SK-N-SH (cell line): ENCODE measurements at regions not wholly inside any gene's neighbourhood (a gene's known extent, or its start where the extent isn't known, plus 50 kb on each side); places are given as distances from the start of the nearest gene placed in this dataset.

Source experiments
- CTCF ChIA-PET: fragments of 300-600, 350-600 bp; formaldehyde crosslinking; extraction: SDS; loops from one replicate; lab custom pipeline; 2021; lab: Yijun Ruan, JAX
- POLR2A ChIA-PET: fragments of 350-600 bp; sonication (Branson Sonifier 250); formaldehyde crosslinking; extraction: SDS; loops from one replicate; lab custom pipeline; 2020; ENCODE audit warnings: antibody characterized with exemption, inconsistent platforms; lab: Yijun Ruan, JAX
- DNase-seq: peaks from one replicate; pipeline ENCODE4 v3.0.0; 2012
- H2AFZ ChIP-seq: fragments of 200-600 bp; sonication (generic); 2 replicates; pipeline ENCODE4 v1.8.1; 2016; ENCODE audit warnings: antibody characterized with exemption, mild to moderate bottlenecking, low read depth
- H3F3A ChIP-seq: fragments of 200-600 bp; sonication (generic); replicated peaks from 2 replicates; pipeline ENCODE3; 2016; ENCODE audit warnings: antibody characterized with exemption, mild to moderate bottlenecking; ENCODE audit not compliant: insufficient read depth
- H3K27ac ChIP-seq, 2 experiments: fragments of 200-500 bp in 1 of 2; fragments of 200-600 bp in 1 of 2; sonication (Bioruptor generic) in 1 of 2; sonication (generic), shearing (Covaris generic) in 1 of 2; 2 replicates each; pipeline versions ENCODE4 v1.5.1 to v1.6.1; 2014 to 2016; ENCODE audit warnings: low read depth in 2 of 2, inconsistent platforms in 1 of 2, low read length in 1 of 2, mild to moderate bottlenecking in 1 of 2, mixed read lengths in 1 of 2
- H3K27me3 ChIP-seq: fragments of 200-600 bp; sonication (generic), shearing (Covaris generic); 2 replicates; pipeline ENCODE4 v1.6.1; 2016; ENCODE audit warnings: mixed run types; ENCODE audit not compliant: insufficient read depth
- H3K36me3 ChIP-seq, 2 experiments: fragments of 200-500 bp in 1 of 2; fragments of 200-600 bp in 1 of 2; sonication (Bioruptor generic) in 1 of 2; sonication (generic) in 1 of 2; replicated peaks in 1 of 2; 2 replicates each; pipeline versions ENCODE3 to v1.5.1; 2014 to 2016; ENCODE audit warnings: low read length in 1 of 2, mild to moderate bottlenecking in 1 of 2; ENCODE audit not compliant: insufficient read depth in 2 of 2, control insufficient read depth in 1 of 2
- H3K4me1 ChIP-seq, 2 experiments: fragments of 200-500 bp in 1 of 2; fragments of 200-600 bp in 1 of 2; sonication (Bioruptor generic) in 1 of 2; sonication (generic), shearing (Covaris generic) in 1 of 2; 2 replicates each; pipeline versions ENCODE4 v1.5.1 to v1.6.1; 2014 to 2016; ENCODE audit warnings: low read depth in 1 of 2, low read length in 1 of 2, mixed run types in 1 of 2; ENCODE audit not compliant: insufficient read depth in 2 of 2, control insufficient read depth in 1 of 2
- H3K4me2 ChIP-seq: fragments of 200-600 bp; sonication (generic), shearing (Covaris generic); 2 replicates; pipeline ENCODE4 v1.6.1; 2017; ENCODE audit warnings: mixed run types
- H3K4me3 ChIP-seq, 2 experiments: fragments of 200-500 bp in 1 of 2; fragments of 200-600 bp in 1 of 2; sonication (Bioruptor generic) in 1 of 2; sonication (generic), shearing (Covaris generic) in 1 of 2; 2 replicates each; pipeline versions ENCODE4 v1.5.1 to v1.8.1; 2014 to 2016; ENCODE audit warnings: low read depth in 2 of 2, inconsistent platforms in 1 of 2, low read length in 1 of 2, mild to moderate bottlenecking in 1 of 2, mixed read lengths in 1 of 2, moderate library complexity in 1 of 2
- H3K79me2 ChIP-seq: fragments of 200-600 bp; sonication (generic); 2 replicates; pipeline ENCODE4 v1.8.1; 2017; ENCODE audit warnings: mild to moderate bottlenecking; ENCODE audit not compliant: insufficient read depth
- H3K9ac ChIP-seq: fragments of 200-600 bp; sonication (generic); 2 replicates; pipeline ENCODE4 v1.6.1; 2017; ENCODE audit warnings: mixed run types
- H3K9me2 ChIP-seq: fragments of 200-600 bp; sonication (generic); 2 replicates; pipeline ENCODE4 v1.6.1; 2017; ENCODE audit warnings: mixed run types
- H3K9me3 ChIP-seq: fragments of 200-600 bp; sonication (generic); 2 replicates; pipeline ENCODE4 v1.6.1; 2017; ENCODE audit warnings: mixed run types, mild to moderate bottlenecking, moderate library complexity
- H4K20me1 ChIP-seq: fragments of 200-600 bp; sonication (generic); 2 replicates; pipeline ENCODE4 v1.6.1; 2017; ENCODE audit warnings: mild to moderate bottlenecking, mixed run types; ENCODE audit not compliant: insufficient read depth
- ELF1 ChIP-seq: IDR thresholded peaks from 2 replicates; pipeline ENCODE4 v1.4.0; 2012
- EP300 ChIP-seq, 2 experiments: IDR thresholded peaks; 2 replicates each; pipeline versions ENCODE4 v1.4.0 to v1.6.1; 2012; ENCODE audit warnings: borderline replicate concordance in 1 of 2, low read depth in 1 of 2, low read length in 1 of 2
- FOSL2 ChIP-seq: IDR thresholded peaks from 2 replicates; pipeline ENCODE4 v1.4.0; 2012; ENCODE audit warnings: low read depth, mild to moderate bottlenecking, moderate library complexity, borderline replicate concordance
- GABPA ChIP-seq: IDR thresholded peaks from 2 replicates; pipeline ENCODE4 v1.4.0; 2012; ENCODE audit warnings: low read depth, mild to moderate bottlenecking
- IRF3 ChIP-seq: fragments of 150-350 bp; IDR thresholded peaks from 2 replicates; pipeline ENCODE4 v1.6.1; 2016; ENCODE audit warnings: mild to moderate bottlenecking, low read depth, low read length
- MAX ChIP-seq: IDR thresholded peaks from 2 replicates; pipeline ENCODE4 v1.4.0; 2012; ENCODE audit warnings: low read depth
- MXI1 ChIP-seq: IDR thresholded peaks from 2 replicates; pipeline ENCODE4 v1.6.1; 2012; ENCODE audit warnings: mild to moderate bottlenecking, low read depth, low read length, improper control_type of control experiment
- NFIC ChIP-seq: IDR thresholded peaks from 2 replicates; pipeline ENCODE4 v1.4.0; 2012; ENCODE audit warnings: borderline replicate concordance
- POLR2AphosphoS5 ChIP-seq: IDR thresholded peaks from 2 replicates; pipeline ENCODE4 v1.6.1; 2012; ENCODE audit warnings: low read depth, low read length
- RAD21 ChIP-seq: IDR thresholded peaks from 2 replicates; pipeline ENCODE4 v1.6.1; 2012; ENCODE audit warnings: mild to moderate bottlenecking, low read length
- REST ChIP-seq: IDR thresholded peaks from 2 replicates; pipeline ENCODE4 v1.6.1; 2012; ENCODE audit warnings: mild to moderate bottlenecking, low read depth, low read length, moderate library complexity
- RFX5 ChIP-seq: IDR thresholded peaks from 2 replicates; pipeline ENCODE4 v1.6.1; 2012; ENCODE audit warnings: mild to moderate bottlenecking, improper control_type of control experiment, low read length
- SMC3 ChIP-seq: IDR thresholded peaks from 2 replicates; pipeline ENCODE4 v1.6.1; 2012; ENCODE audit warnings: low read depth, low read length, improper control_type of control experiment
- TCF12 ChIP-seq: IDR thresholded peaks from 2 replicates; pipeline ENCODE4 v1.4.0; 2012
- TEAD4 ChIP-seq: IDR thresholded peaks from 2 replicates; pipeline ENCODE4 v1.4.0; 2012; ENCODE audit warnings: mild to moderate bottlenecking, borderline replicate concordance; ENCODE audit not compliant: insufficient read depth
- ZBTB33 ChIP-seq: IDR thresholded peaks from 2 replicates; pipeline ENCODE4 v1.4.0; 2012; ENCODE audit warnings: low read depth, borderline replicate concordance
- WGBS: methylation state at CpG from one replicate; pipeline ENCODE4 v1.1.6; 2017; ENCODE audit warnings: low lambda C conversion rate; 5-methylcytosine and 5-hydroxymethylcytosine counted together
- TF ChIP-seq, protein P1 (sequence below): IDR thresholded peaks from 2 replicates; pipeline ENCODE4 v1.4.0; 2012; ENCODE audit warnings: low read depth, borderline replicate concordance
- TF ChIP-seq, protein P2 (sequence below): fragments of 150-350 bp; IDR thresholded peaks from 2 replicates; pipeline ENCODE4 v1.6.1; 2017; ENCODE audit warnings: antibody characterized with exemption, low read length, low read depth, borderline replicate concordance

GRCh38 chr5:98060148-98060547 is 713.3 kb upstream of the RGMB start:
- no peak overlapping the region for H3K4me2 ChIP-seq
- H3K9me3 ChIP-seq: no peaks in the 10 kb centered on the region
- H3K9ac ChIP-seq: no peak overlapping the region
- H3K36me3 ChIP-seq: no peaks in the 10 kb centered on the region
- H3K9me2 ChIP-seq: no peaks in the 10 kb centered on the region
- H3K27me3 ChIP-seq: no peaks in the 10 kb centered on the region
- H2AFZ ChIP-seq: no peak overlapping the region; the same call in 1 of the 2 replicates
- ChIA-PET POLR2A (no interaction called here), CTCF (no interaction called here)
- H3K27ac ChIP-seq: no peak overlapping the region
- no peaks in the 10 kb centered on the region for H3K79me2 ChIP-seq
- no peak for TF ChIP-seq MAX
- no peak for TF ChIP-seq FOSL2
- TF ChIP-seq ELF1: no peak
- no peak for TF ChIP-seq RAD21
- no peak for TF ChIP-seq SMC3
- TF ChIP-seq POLR2AphosphoS5: no peak
- H4K20me1 ChIP-seq: no peaks in the 10 kb centered on the region
- H3K4me1 ChIP-seq: peaks cover 0 to 3% of the 10 kb centered on the region in 2 experiments; a peak in 1 of 4 replicates
- H3K4me3 ChIP-seq: no peak overlapping the region
- DNase-seq: no peak
- H3F3A ChIP-seq: peaks cover 4% of the 10 kb centered on the region

DNA sequence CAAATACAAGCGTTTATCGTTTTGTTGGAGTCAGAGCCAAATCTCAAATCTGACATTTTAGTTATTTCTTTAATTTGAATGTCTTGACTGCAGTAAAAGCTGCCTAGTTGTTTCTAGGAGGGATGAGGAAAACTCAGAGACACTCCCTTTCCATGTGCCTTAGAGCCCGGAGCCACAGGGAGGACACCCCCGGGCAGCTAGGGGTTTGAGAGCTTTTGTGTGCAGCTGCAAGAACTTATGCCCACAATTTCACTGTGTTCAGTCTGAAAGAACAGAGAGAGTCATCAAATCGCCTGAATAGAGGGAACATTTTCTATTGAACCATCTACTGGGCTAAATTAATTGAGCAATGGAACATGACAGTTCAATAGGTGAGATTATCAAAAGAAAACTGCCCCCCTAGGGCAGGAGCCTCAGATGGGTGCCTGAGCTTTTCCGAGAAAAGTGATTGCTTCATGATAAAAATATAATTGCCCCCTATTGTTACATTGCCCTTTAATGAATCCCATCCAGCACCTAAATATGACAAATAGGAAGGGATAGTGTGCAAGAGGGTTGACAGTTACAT is 709.3 kb upstream of the RGMB start:
- H3K9me3 ChIP-seq: no peaks in the 10 kb centered on the region
- H4K20me1 ChIP-seq: no peaks in the 10 kb centered on the region
- no peak for DNase-seq
- no peaks in the 10 kb centered on the region for H3K36me3 ChIP-seq
- no peak overlapping the region for H3K4me2 ChIP-seq
- 73% methylated on average over 6 of the region's 6 CpGs for WGBS
- H3K27me3 ChIP-seq: no peaks in the 10 kb centered on the region
- H3K9me2 ChIP-seq: no peaks in the 10 kb centered on the region
- peaks cover 7% of the 10 kb centered on the region for H3F3A ChIP-seq
- ChIA-PET POLR2A (no interaction called here), CTCF (no interaction called here)
- peak overlapping the region; percentile 64; the same call in 1 of the 2 replicates for H2AFZ ChIP-seq
- peaks cover 0 to 3% of the 10 kb centered on the region in 2 experiments; a peak in 1 of 4 replicates for H3K4me1 ChIP-seq
- no peak overlapping the region for H3K4me3 ChIP-seq
- no peak for TF ChIP-seq ELF1
- no peak for TF ChIP-seq NFIC
- no peak for TF ChIP-seq POLR2AphosphoS5
- TF ChIP-seq EP300 (IDR thresholded peaks at IDR 0.05; ENCODE audit: borderline replicate concordance in 1 of 2, low read depth in 1 of 2, low read length in 1 of 2): no peak
- TF ChIP-seq TEAD4: no peak
- TF ChIP-seq, protein P1, sequence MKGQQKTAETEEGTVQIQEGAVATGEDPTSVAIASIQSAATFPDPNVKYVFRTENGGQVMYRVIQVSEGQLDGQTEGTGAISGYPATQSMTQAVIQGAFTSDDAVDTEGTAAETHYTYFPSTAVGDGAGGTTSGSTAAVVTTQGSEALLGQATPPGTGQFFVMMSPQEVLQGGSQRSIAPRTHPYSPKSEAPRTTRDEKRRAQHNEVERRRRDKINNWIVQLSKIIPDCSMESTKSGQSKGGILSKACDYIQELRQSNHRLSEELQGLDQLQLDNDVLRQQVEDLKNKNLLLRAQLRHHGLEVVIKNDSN: no peak
- TF ChIP-seq, protein P2, sequence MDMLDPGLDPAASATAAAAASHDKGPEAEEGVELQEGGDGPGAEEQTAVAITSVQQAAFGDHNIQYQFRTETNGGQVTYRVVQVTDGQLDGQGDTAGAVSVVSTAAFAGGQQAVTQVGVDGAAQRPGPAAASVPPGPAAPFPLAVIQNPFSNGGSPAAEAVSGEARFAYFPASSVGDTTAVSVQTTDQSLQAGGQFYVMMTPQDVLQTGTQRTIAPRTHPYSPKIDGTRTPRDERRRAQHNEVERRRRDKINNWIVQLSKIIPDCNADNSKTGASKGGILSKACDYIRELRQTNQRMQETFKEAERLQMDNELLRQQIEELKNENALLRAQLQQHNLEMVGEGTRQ: no peak
- TF ChIP-seq TCF12: no peak
- no peak for TF ChIP-seq GABPA
- no peak for TF ChIP-seq MXI1
- no peak for TF ChIP-seq IRF3
- TF ChIP-seq ZBTB33: no peak
- TF ChIP-seq REST: no peak
- TF ChIP-seq RFX5: no peak
- no peak overlapping the region for H3K9ac ChIP-seq
- H3K27ac ChIP-seq: peak overlapping the region; percentile 11 to 80; a peak in 2 of 4 replicates
- no peaks in the 10 kb centered on the region for H3K79me2 ChIP-seq
